Astrocyte (in vitro differentiated cells and primary cell): ENCODE measurements at regions not wholly inside any gene's neighbourhood (a gene's known extent, or its start where the extent isn't known, plus 50 kb on each side); places are given as distances from the start of the nearest gene placed in this dataset.
"Not testable (repeated sequence)": the region's sequence is repeated elsewhere in the genome, so short reads cannot be mapped to it uniquely, and the experiment has no call there.

Experiments
- DNase-seq: peaks from one replicate; pipeline ENCODE4 v3.0.0-alpha.2; 2010; ENCODE audit warnings: low read depth
- FAIRE-seq: peaks from 2 replicates; lab custom pipeline; 2011; peaks lifted over from hg19 to GRCh38; lab: Jason Lieb, UNC
- H2AFZ ChIP-seq: 2 replicates; pipeline ENCODE4 v1.6.0; 2012; ENCODE audit warnings: low read depth, low read length, inconsistent platforms
- H3K27ac ChIP-seq: 2 replicates; pipeline ENCODE4 v1.5.1; 2011; ENCODE audit warnings: low read depth, low read length, inconsistent platforms
- H3K27me3 ChIP-seq: 2 replicates; pipeline ENCODE4 v1.6.0; 2011; ENCODE audit warnings: low read length, inconsistent platforms; ENCODE audit not compliant: insufficient read depth
- H3K36me3 ChIP-seq: 2 replicates; pipeline ENCODE4 v1.5.1; 2011; ENCODE audit warnings: low read length, inconsistent platforms; ENCODE audit not compliant: insufficient read depth
- H3K4me1 ChIP-seq: 2 replicates; pipeline ENCODE4 v1.5.1; 2011; ENCODE audit warnings: low read length, inconsistent platforms; ENCODE audit not compliant: insufficient read depth
- H3K4me2 ChIP-seq: 2 replicates; pipeline ENCODE4 v1.6.0; 2012; ENCODE audit warnings: low read length, inconsistent platforms
- H3K4me3 ChIP-seq: 2 replicates; pipeline ENCODE4 v1.5.1; 2011; ENCODE audit warnings: low read depth, mild to moderate bottlenecking, low read length, inconsistent platforms; ENCODE audit not compliant: insufficient read depth
- H3K79me2 ChIP-seq: 2 replicates; pipeline ENCODE4 v1.6.0; 2012; ENCODE audit warnings: mild to moderate bottlenecking, low read length, inconsistent platforms; ENCODE audit not compliant: insufficient read depth
- H3K9ac ChIP-seq: 2 replicates; pipeline ENCODE4 v1.6.0; 2012; ENCODE audit warnings: mild to moderate bottlenecking, low read length, inconsistent platforms
- H3K9me3 ChIP-seq: 2 replicates; pipeline ENCODE4 v1.5.1; 2012; ENCODE audit warnings: low read depth, mild to moderate bottlenecking, low read length, inconsistent platforms; ENCODE audit not compliant: insufficient read depth
- H4K20me1 ChIP-seq: 2 replicates; pipeline ENCODE4 v1.6.0; 2012; ENCODE audit warnings: low read length, inconsistent platforms; ENCODE audit not compliant: insufficient read depth
- H3K27ac Mint-ChIP-seq: one replicate; pipeline ENCODE4 v1.8.0; 2021; ENCODE audit warnings: mild to moderate bottlenecking, mixed read lengths; ENCODE audit not compliant: unreplicated experiment
- H3K27me3 Mint-ChIP-seq: one replicate; pipeline ENCODE4 v1.8.0; 2021; ENCODE audit warnings: low read depth, mixed read lengths; ENCODE audit not compliant: unreplicated experiment
- H3K36me3 Mint-ChIP-seq: one replicate; pipeline ENCODE4 v1.8.0; 2021; ENCODE audit warnings: low read depth, mixed read lengths; ENCODE audit not compliant: unreplicated experiment
- H3K4me1 Mint-ChIP-seq: one replicate; pipeline ENCODE4 v1.8.0; 2021; ENCODE audit warnings: low read depth, mixed read lengths; ENCODE audit not compliant: unreplicated experiment
- H3K4me3 Mint-ChIP-seq: one replicate; pipeline ENCODE4 v1.8.0; 2021; ENCODE audit warnings: mild to moderate bottlenecking, moderate library complexity, mixed read lengths; ENCODE audit not compliant: unreplicated experiment
- H3K9me3 Mint-ChIP-seq: one replicate; pipeline ENCODE4 v1.8.0; 2021; ENCODE audit warnings: mild to moderate bottlenecking, mixed read lengths; ENCODE audit not compliant: unreplicated experiment
- CTCF ChIP-seq: IDR thresholded peaks from 2 replicates; pipeline ENCODE4 v1.5.1; 2011; ENCODE audit warnings: low read depth, mild to moderate bottlenecking, inconsistent platforms, low read length, moderate library complexity; ENCODE audit not compliant: insufficient read depth
- EZH2 ChIP-seq: IDR thresholded peaks from 2 replicates; pipeline ENCODE4 v1.6.1; 2012; ENCODE audit warnings: mild to moderate bottlenecking, low read length, inconsistent platforms; ENCODE audit not compliant: insufficient read depth

- no peak overlapping the region for H3K27ac ChIP-seq
- no peaks in the 10 kb centered on the region for H3K79me2 ChIP-seq
- no peaks in the 10 kb centered on the region for H3K4me1 ChIP-seq
- H4K20me1 ChIP-seq = no peaks in the 10 kb centered on the region
- H3K9me3 ChIP-seq = no peaks in the 10 kb centered on the region
- TF ChIP-seq CTCF = no peak
- TF ChIP-seq EZH2 = no peak
- no peak overlapping the region for H3K4me2 ChIP-seq
- FAIRE-seq = no peak
- no peaks in the 10 kb centered on the region for H3K27me3 ChIP-seq
- DNase-seq = no peak
- no peaks in the 10 kb centered on the region for H3K36me3 Mint-ChIP-seq
- H3K4me1 Mint-ChIP-seq = peaks cover under 1% of the 10 kb centered on the region
- no peak overlapping the region for H3K4me3 Mint-ChIP-seq
- no peaks in the 10 kb centered on the region for H3K27me3 Mint-ChIP-seq
- H3K27ac Mint-ChIP-seq = no peak overlapping the region
- H2AFZ ChIP-seq = no peak overlapping the region
- H3K4me3 ChIP-seq = no peak overlapping the region
- H3K9ac ChIP-seq = no peak overlapping the region
- no peaks in the 10 kb centered on the region for H3K36me3 ChIP-seq
- H3K9me3 Mint-ChIP-seq = no peaks in the 10 kb centered on the region
Measured at GRCh38 chr2:83359336-83359735, 1099.7 kb downstream of the SUCLG1 start.

- no peak for TF ChIP-seq CTCF
- TF ChIP-seq EZH2 = no peak
- no peak overlapping the region for H3K4me3 ChIP-seq
- no peaks in the 10 kb centered on the region for H3K36me3 Mint-ChIP-seq
- no peak overlapping the region for H3K27ac Mint-ChIP-seq
- H3K27me3 ChIP-seq = no peaks in the 10 kb centered on the region
- H3K4me1 Mint-ChIP-seq = no peaks in the 10 kb centered on the region
- no peak overlapping the region for H2AFZ ChIP-seq
- DNase-seq (no peak), FAIRE-seq (no peak)
- no peak overlapping the region for H3K27ac ChIP-seq
- no peak overlapping the region for H3K4me2 ChIP-seq
- H3K27me3 Mint-ChIP-seq = no peaks in the 10 kb centered on the region
- no peak overlapping the region for H3K4me3 Mint-ChIP-seq
- no peaks in the 10 kb centered on the region for H3K4me1 ChIP-seq
- no peaks in the 10 kb centered on the region for H3K79me2 ChIP-seq
- H3K9me3 ChIP-seq = no peaks in the 10 kb centered on the region
- no peaks in the 10 kb centered on the region for H4K20me1 ChIP-seq
- no peaks in the 10 kb centered on the region for H3K36me3 ChIP-seq
- no peak overlapping the region for H3K9ac ChIP-seq
- H3K9me3 Mint-ChIP-seq = peaks cover 4% of the 10 kb centered on the region
Measured at GRCh38 chr2:83342860-83343329, 1116.2 kb downstream of the SUCLG1 start.

GRCh38 chr2:83340424-83340823 lies 1118.7 kb downstream of the SUCLG1 start:
- Mint-ChIP-seq H3K27me3 (no peaks in the 10 kb centered on the region), H3K4me3 (no peak overlapping the region), H3K9me3 (no peaks in the 10 kb centered on the region), H3K27ac (no peak overlapping the region), H3K4me1 (no peaks in the 10 kb centered on the region), H3K36me3 (no peaks in the 10 kb centered on the region)
- H4K20me1 ChIP-seq = no peaks in the 10 kb centered on the region
- no peak overlapping the region for H3K4me2 ChIP-seq
- H3K4me3 ChIP-seq = no peak overlapping the region
- no peak overlapping the region for H2AFZ ChIP-seq
- no peaks in the 10 kb centered on the region for H3K79me2 ChIP-seq
- no peak for TF ChIP-seq CTCF
- TF ChIP-seq EZH2 = no peak
- no peak overlapping the region for H3K27ac ChIP-seq
- no peaks in the 10 kb centered on the region for H3K27me3 ChIP-seq
- no peaks in the 10 kb centered on the region for H3K9me3 ChIP-seq
- no peak overlapping the region for H3K9ac ChIP-seq
- DNase-seq (no peak), FAIRE-seq (no peak)
- H3K4me1 ChIP-seq = no peaks in the 10 kb centered on the region
- no peaks in the 10 kb centered on the region for H3K36me3 ChIP-seq

- H3K79me2 ChIP-seq, H3K9me3 ChIP-seq, FAIRE-seq, H3K36me3 Mint-ChIP-seq, H3K4me1 ChIP-seq, DNase-seq, H3K27ac ChIP-seq, H3K9ac ChIP-seq, H3K4me1 Mint-ChIP-seq, H3K4me3 Mint-ChIP-seq, H3K27ac Mint-ChIP-seq, H2AFZ ChIP-seq, H3K9me3 Mint-ChIP-seq, H3K4me2 ChIP-seq, H4K20me1 ChIP-seq, H3K27me3 ChIP-seq, H3K36me3 ChIP-seq, H3K4me3 ChIP-seq, H3K27me3 Mint-ChIP-seq: not testable (repeated sequence)
Measured at GRCh38 chr2:83339942-83340341, 1119.1 kb downstream of the SUCLG1 start.
